ENCODE measurements at regions not wholly inside any gene's neighbourhood (a gene's known extent, or its start where the extent isn't known, plus 50 kb on each side); places are given as distances from the start of the nearest gene placed in this dataset.

- DNase-seq: no peak
These were observed 209.2 kb upstream of the GRIK3 start for GRCh38 chr1:37243368-37244082.

DNA sequence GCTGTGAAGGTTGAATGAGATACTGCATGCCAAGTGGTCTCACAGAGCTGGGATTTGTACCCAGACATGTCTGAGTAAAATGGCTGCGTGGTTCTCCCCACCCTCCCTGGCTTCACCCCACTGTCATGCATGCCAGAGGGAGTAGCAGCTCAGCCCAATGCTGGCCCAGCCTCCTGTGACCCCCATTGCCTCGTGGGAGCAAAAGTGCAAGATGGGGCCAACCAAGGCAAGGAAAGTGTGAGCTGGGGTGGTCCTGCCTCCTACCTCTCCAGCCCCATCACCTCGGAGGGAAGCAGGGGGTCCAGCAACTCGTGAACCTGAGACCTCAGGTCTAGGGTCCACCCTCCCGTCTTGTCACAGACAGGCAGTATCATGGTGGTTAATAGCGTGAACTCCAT lies 209.8 kb upstream of the GRIK3 start:
- no peak for DNase-seq

DNA sequence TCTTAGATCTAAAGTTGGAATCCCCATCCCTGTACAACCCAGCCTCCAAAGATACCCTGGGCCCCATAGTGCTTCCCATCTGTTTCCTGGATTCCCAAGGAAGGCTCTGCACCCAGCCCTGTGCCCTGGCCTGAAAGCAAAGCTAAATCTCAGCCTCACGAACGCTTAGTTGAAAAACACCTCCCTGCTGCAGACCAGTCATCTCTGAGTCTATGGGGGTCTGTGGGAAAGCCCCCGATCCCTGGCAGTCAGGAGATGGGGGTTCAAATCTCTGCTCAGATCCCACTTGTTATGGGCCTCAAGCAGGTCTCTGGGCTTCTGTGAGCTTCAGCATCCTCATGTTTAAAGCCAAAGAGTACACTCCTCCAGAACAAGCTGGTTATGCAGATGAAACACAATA lies 210.5 kb upstream of the GRIK3 start:
- no peak for DNase-seq

DNA sequence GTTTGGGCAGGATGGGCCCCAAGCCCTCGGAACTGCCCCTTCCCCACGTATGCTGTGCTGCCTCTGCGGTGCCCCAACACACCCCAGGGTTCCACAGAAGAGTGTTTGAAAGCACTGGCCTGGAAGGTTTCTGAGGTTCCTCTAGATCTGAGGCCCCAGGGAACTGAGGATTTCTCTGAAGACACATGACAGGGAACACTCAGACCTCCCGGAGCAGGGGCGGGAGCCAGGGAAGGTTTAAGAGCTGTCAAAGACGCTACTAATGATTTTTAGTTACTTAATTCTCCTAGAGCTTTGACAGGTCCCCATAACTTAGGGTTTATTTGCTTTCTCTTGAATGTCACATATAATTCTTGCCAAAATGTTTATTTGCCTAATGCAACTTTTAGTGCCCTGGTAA lies 212.3 kb upstream of the GRIK3 start:
- no peak for DNase-seq

DNA sequence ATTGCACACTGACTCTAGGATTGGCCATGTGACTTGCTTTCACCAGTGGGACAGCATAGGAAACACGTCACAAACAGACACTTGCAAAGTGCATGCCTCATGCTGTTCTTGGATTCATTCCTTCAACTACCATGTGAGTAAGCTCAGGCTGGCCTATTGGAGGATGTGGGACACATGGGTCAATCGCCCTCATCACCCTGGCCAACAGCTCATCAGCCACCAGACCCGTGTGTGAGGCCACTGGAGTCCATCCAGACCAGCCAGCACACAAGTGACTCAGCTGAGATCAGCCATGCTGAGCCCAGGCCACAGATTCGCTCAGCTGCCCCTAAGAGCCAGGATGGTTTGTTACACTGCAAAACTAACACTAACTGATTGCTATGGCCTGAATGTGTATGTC lies 216.1 kb upstream of the GRIK3 start:
- DNase-seq: no peak

DNA sequence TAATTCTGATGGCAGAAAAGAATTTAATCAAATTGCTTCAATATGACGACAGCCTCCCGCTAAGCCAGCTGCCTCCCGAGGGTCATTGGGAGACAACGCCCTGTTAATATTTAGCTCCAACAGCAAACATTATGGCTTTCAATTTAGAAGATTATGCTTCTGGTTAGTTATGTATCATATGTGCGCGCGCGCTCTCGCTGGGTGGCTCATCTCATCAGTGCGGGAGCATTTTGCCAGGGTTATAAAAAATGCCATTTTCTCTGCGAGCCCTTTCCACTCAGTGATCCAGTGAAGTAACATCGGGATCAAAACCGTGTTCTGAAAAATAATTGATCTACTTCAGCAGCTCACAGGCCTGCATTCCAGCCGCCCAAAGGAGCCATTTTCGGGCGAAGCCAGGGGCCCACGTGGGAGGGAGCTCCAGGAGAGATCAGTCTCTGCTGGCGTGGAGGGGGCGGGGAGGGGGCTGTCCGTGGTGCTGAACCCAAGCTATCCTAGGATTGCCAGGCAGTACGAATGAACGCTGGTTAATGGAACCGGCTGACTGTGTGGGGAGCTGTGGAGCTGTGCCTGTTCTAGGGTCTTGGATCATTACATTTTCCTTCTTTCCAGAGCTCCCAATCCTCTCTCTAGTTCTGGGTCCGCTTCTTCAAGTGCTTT lies 219.1 kb upstream of the ZC3H12A start:
- DNase-seq: peak in 1 of 2 experiments; percentile 27

DNA sequence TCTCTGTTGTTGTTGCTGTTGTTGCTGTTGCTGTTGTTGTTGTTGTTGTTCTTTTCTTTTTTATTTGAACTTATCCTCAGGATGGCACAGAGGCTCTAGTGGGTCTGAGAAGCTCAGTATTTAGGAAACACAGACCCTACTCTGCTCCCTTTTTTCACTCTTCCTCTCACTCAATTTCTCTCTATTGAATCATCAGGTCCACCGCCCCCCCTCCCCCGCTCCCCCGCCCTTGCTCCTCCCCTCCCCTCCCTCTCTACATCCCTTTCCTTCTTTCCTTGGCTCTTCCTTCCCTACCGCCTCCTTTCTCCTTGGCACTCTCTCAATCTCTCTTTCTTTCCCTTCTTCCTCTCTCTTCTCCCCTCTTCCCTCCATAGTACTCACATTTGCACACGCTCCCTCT lies 218.5 kb upstream of the ZC3H12A start:
- DNase-seq: no peak

- DNase-seq: no peak
These were observed 216.7 kb upstream of the ZC3H12A start for GRCh38 chr1:37257646-37258045.

GRCh38 chr1:37258068-37258467 lies 216.3 kb upstream of the ZC3H12A start:
- no peak for DNase-seq

DNA sequence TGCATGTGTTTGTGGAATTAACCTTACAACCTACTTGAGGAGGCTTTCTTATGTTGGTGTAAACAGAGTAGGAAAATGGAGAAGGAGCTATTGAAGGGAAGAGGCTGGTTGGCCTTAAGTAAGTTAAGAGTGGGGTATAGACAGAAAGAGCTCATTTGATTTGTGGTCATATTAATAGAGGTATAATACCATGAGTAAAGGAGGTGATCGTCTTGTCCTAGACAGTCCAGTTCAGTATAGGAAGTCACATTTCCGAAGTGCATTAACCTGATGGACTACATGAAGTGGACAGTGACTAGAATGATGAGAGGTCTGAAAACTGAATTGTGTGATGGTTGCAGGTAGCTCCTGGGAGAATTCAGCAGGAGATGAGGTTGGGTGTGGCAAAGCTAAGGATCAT lies 215.4 kb upstream of the ZC3H12A start:
- DNase-seq: no peak

GRCh38 chr1:37261129-37261528 lies 213.3 kb upstream of the ZC3H12A start:
- no peak for DNase-seq

GRCh38 chr1:37262439-37263170 lies 211.8 kb upstream of the ZC3H12A start:
- no peak for DNase-seq

DNA sequence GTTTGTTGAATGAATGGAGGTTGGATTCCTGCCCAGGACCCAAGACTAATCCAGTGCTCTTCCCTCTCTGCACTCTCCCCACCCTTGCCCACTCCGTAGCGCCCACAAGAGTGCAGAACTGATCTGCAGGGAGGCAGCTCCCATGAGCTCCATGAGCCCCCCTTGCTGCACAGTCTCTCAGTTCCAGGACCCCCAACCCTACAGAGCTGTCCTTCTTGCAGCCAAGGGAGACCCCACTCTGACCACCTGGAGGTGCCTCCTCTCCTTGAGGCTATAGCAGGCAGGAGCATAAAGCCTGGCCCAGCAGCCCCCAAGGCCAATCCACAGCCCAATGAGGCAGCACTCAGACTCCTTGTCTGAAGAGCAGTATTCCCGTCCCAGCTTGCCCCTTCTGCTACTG lies 209.2 kb upstream of the ZC3H12A start:
- DNase-seq: no peak

- no peak for DNase-seq
These were observed 208.4 kb upstream of the ZC3H12A start for GRCh38 chr1:37265786-37266667.

GRCh38 chr1:37267111-37267835 lies 207.1 kb upstream of the ZC3H12A start:
- DNase-seq: no peak

DNA sequence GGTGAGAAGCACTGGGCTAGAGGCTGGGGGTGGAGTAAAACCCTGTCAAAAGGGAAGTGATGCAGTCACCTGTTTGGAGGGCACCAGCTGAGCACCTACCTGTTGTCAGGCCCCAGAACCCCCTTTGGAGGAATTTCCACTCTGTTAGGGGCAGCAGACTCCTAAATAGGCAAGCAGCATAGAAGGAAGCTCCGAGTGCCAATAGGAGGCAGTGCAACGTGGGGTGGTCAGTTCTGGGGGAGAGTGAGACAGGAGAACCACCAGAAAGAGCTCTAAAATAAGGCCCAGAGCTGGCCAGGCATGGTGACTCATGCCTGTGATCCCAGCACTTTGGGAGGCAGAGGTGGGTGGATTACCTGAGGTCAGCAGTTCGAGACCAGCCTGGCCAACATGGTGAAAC lies 203.7 kb upstream of the ZC3H12A start:
- DNase-seq: no peak

GRCh38 chr1:37272626-37273025 lies 201.8 kb upstream of the ZC3H12A start:
- no peak for DNase-seq

GRCh38 chr1:37274486-37274885 lies 199.9 kb upstream of the ZC3H12A start:
- no peak for DNase-seq

GRCh38 chr1:37274938-37275631 lies 199.3 kb upstream of the ZC3H12A start:
- no peak for DNase-seq

DNA sequence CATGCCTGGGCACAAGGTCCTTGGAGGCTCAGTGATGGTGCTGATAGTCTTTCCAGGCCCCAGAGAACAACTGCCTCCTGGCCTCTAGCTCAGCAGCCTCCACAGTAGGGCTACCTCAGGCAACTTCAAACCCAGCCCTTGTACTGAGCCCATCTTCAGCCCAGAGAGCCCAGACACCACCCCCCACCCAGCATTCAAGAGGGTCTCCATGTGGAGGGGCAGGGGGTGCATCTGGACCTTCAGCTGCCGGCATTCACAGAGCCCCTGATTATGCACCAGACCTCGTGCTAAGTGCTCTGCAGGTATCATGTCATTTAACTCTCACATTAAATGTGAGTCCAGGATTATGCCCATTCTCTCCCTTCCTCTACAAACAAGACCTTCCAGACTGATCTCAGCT lies 197.0 kb upstream of the ZC3H12A start:
- DNase-seq: no peak

DNA sequence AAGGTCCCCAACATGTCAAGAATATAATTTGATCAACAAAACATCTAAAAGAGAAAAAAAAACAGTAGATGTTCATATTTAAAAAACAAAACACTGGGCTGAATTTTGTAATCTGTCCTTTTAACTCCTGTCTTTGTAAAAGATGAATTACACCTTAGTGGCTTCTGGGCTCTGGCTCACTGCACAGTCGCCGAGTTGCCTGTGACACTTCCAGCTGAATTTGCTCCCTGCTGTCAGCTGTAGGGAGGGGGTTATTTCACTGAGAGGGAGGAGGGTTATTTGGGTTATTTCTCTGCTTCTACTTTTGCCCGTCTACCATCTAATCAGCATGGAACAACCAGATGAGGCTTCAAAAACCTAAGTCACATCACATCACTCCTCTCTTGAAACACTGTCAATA lies 193.0 kb upstream of the ZC3H12A start:
- DNase-seq: no peak

DNA sequence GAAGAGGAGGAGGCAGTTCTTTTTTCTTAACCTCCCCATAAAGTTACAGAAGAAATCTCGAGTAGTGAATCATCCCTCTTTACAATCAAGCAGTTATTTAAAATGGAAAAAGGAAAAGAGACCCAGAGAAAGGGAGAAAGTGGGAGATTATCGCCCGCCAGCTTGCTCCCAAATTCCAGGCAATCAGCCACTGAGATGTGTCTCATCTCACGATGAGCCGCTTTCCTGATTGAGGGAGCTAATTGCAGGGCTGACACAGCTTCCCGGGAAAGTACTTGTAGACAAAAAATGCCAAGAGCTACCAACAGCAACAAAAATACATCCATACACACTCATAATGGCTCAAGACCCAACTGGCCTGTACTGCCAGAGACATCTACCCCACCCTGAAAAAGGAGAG lies 191.6 kb upstream of the ZC3H12A start:
- no peak for DNase-seq
